Retinal pigment epithelial cell (primary cell): ENCODE measurements at regions not wholly inside any gene's neighbourhood (a gene's known extent, or its start where the extent isn't known, plus 50 kb on each side); places are given as distances from the start of the nearest gene placed in this dataset.

Experiments used
- DNase-seq: peaks from one replicate; pipeline ENCODE4 v3.0.0-alpha.2; 2010; ENCODE audit warnings: low read depth
- H3K4me3 ChIP-seq: 2 replicates; pipeline ENCODE4 v1.5.1; 2011; ENCODE audit warnings: mild to moderate bottlenecking, low read length, control low read depth, moderate library complexity
- CTCF ChIP-seq: conservative IDR thresholded peaks from 2 replicates; pipeline ENCODE4 v1.5.1; 2011; ENCODE audit warnings: low read depth, low read length, control low read depth, inconsistent platforms

GRCh38 chr9:118503236-118503635, 799.0 kb downstream of the TLR4 start:
- no peak for TF ChIP-seq CTCF
- DNase-seq = no peak
- H3K4me3 ChIP-seq = no peak overlapping the region

GRCh38 chr9:118510711-118511110, 806.5 kb downstream of the TLR4 start:
- no peak for DNase-seq
- H3K4me3 ChIP-seq = no peak overlapping the region
- TF ChIP-seq CTCF = no peak

- no peak for TF ChIP-seq CTCF
- H3K4me3 ChIP-seq = no peak overlapping the region
- no peak for DNase-seq
These were observed 811.7 kb downstream of the TLR4 start for GRCh38 chr9:118515947-118516346.

GRCh38 chr9:118521261-118521660, 817.1 kb downstream of the TLR4 start:
- no peak overlapping the region for H3K4me3 ChIP-seq
- DNase-seq = no peak
- TF ChIP-seq CTCF = no peak

- no peak overlapping the region for H3K4me3 ChIP-seq
- DNase-seq = peak; percentile 35
- peak; percentile 86 for TF ChIP-seq CTCF
These were observed 818.2 kb downstream of the TLR4 start for GRCh38 chr9:118522093-118523028.

- no peak overlapping the region for H3K4me3 ChIP-seq
- no peak for TF ChIP-seq CTCF
- no peak for DNase-seq
These were observed 823.1 kb downstream of the TLR4 start for GRCh38 chr9:118527261-118527660.

GRCh38 chr9:118529210-118529609, 825.0 kb downstream of the TLR4 start:
- peak; percentile 31 for DNase-seq
- H3K4me3 ChIP-seq = no peak overlapping the region
- TF ChIP-seq CTCF = no peak
